WTC11 (cell line): ENCODE measurements at regions not wholly inside any gene's neighbourhood (a gene's known extent, or its start where the extent isn't known, plus 50 kb on each side); places are given as distances from the start of the nearest gene placed in this dataset.

Experiments
- CBFB ChIP-seq: sonication (generic); formaldehyde crosslinking; IDR thresholded peaks from 2 replicates; pipeline ENCODE4 v1.8.1; 2022; ENCODE audit warnings: mild to moderate bottlenecking, low read depth, missing genetic modification reagents
- HMGA2 ChIP-seq: fragments of 250-450 bp; sonication (Bioruptor Pico); IDR thresholded peaks from 2 replicates; pipeline ENCODE4 v1.4.0; 2021; ENCODE audit warnings: mild to moderate bottlenecking, moderate library complexity
- NFYB ChIP-seq: sonication (generic); formaldehyde crosslinking; conservative IDR thresholded peaks from 2 replicates; pipeline ENCODE4 v1.8.0; 2022; ENCODE audit warnings: low read depth, missing genetic modification reagents
- SP1 ChIP-seq: sonication (generic); formaldehyde crosslinking; conservative IDR thresholded peaks from 2 replicates; pipeline ENCODE4 v1.8.1; 2022; ENCODE audit warnings: missing genetic modification reagents
- TP53 ChIP-seq: sonication (generic); formaldehyde crosslinking; IDR thresholded peaks from 2 replicates; pipeline ENCODE4 v1.8.1; 2023; ENCODE audit warnings: mild to moderate bottlenecking, missing genetic modification reagents
- ZNF671 ChIP-seq: fragments of 250-450 bp; sonication (Bioruptor Pico); IDR thresholded peaks from 2 replicates; pipeline ENCODE4 v1.8.0; 2021; ENCODE audit warnings: mild to moderate bottlenecking
- TF ChIP-seq, protein P1 (sequence below): sonication (generic); formaldehyde crosslinking; IDR thresholded peaks from 2 replicates; pipeline ENCODE4 v1.8.1; 2023; ENCODE audit warnings: mild to moderate bottlenecking, missing genetic modification reagents, moderate library complexity
- TF ChIP-seq, protein P2 (sequence below): fragments of 200-600 bp; IDR thresholded peaks from 2 replicates; pipeline ENCODE4 v1.8.0; 2022; ENCODE audit warnings: antibody characterized with exemption
- TF ChIP-seq, protein P3 (sequence below): sonication (generic); formaldehyde crosslinking; IDR thresholded peaks from 2 replicates; pipeline ENCODE4 v1.8.1; 2022; ENCODE audit warnings: low read depth, missing genetic modification reagents, borderline replicate concordance
- TF ChIP-seq, protein P4 (sequence below): sonication (generic); formaldehyde crosslinking; IDR thresholded peaks from 2 replicates; pipeline ENCODE4 v1.8.0; 2022; ENCODE audit warnings: mild to moderate bottlenecking, missing genetic modification reagents
- TF ChIP-seq, protein P5 (sequence below): sonication (generic); formaldehyde crosslinking; IDR thresholded peaks from 2 replicates; pipeline ENCODE4 v1.8.1; 2023; ENCODE audit warnings: mild to moderate bottlenecking, moderate library complexity, missing genetic modification reagents
- TF ChIP-seq, protein P6 (sequence below): sonication (generic); formaldehyde crosslinking; conservative IDR thresholded peaks from 2 replicates; pipeline ENCODE4 v1.8.1; 2022; ENCODE audit warnings: mild to moderate bottlenecking, missing genetic modification reagents

DNA sequence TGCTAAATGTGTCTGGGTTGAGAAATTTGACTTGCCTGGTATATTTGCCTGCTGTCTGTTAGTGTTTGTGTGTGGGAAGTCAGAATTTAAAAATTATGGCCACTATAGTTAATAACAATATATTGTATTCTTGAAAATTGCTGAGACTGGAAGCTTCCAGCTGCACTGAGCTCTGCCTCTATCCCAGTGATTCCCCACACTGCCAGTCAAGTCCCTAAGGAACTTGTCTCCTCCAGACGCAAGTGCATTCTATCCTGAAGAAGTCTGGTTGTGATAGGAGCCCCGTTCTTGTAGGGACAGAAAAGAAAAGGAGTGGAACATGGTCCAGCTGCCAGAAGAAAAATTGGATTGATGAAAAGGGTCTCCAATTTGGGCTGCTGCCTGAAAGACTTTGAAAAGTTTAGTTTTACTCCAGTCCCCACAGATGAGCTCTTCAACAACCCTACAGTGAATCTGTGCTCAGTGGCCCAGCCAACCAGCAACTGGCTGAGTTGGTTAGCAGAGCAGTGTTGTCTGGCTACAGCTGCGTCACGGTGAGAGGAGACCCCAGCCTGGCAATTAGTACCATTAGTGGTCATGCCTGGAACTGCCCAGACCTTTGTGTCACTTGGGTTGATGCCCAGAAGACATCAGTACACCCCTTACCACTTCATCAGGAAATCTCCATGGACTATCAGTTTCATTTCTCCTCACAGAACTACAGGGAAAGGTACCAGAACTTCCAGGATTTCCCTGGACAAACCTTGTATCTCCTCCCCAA is 183.1 kb upstream of the MCHR2 start:
- TF ChIP-seq TP53 (CRISPR knock-in tag) (no peak), NFYB (CRISPR knock-in tag) (no peak), HMGA2 (CRISPR knock-in tag) (no peak), CBFB (no peak), SP1 (no peak), ZNF671 (CRISPR knock-in tag) (no peak)
- TF ChIP-seq, protein P1, sequence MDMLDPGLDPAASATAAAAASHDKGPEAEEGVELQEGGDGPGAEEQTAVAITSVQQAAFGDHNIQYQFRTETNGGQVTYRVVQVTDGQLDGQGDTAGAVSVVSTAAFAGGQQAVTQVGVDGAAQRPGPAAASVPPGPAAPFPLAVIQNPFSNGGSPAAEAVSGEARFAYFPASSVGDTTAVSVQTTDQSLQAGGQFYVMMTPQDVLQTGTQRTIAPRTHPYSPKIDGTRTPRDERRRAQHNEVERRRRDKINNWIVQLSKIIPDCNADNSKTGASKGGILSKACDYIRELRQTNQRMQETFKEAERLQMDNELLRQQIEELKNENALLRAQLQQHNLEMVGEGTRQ (CRISPR knock-in tag) = no peak
- TF ChIP-seq, protein P2, sequence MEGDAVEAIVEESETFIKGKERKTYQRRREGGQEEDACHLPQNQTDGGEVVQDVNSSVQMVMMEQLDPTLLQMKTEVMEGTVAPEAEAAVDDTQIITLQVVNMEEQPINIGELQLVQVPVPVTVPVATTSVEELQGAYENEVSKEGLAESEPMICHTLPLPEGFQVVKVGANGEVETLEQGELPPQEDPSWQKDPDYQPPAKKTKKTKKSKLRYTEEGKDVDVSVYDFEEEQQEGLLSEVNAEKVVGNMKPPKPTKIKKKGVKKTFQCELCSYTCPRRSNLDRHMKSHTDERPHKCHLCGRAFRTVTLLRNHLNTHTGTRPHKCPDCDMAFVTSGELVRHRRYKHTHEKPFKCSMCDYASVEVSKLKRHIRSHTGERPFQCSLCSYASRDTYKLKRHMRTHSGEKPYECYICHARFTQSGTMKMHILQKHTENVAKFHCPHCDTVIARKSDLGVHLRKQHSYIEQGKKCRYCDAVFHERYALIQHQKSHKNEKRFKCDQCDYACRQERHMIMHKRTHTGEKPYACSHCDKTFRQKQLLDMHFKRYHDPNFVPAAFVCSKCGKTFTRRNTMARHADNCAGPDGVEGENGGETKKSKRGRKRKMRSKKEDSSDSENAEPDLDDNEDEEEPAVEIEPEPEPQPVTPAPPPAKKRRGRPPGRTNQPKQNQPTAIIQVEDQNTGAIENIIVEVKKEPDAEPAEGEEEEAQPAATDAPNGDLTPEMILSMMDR = no peak
- TF ChIP-seq, protein P3, sequence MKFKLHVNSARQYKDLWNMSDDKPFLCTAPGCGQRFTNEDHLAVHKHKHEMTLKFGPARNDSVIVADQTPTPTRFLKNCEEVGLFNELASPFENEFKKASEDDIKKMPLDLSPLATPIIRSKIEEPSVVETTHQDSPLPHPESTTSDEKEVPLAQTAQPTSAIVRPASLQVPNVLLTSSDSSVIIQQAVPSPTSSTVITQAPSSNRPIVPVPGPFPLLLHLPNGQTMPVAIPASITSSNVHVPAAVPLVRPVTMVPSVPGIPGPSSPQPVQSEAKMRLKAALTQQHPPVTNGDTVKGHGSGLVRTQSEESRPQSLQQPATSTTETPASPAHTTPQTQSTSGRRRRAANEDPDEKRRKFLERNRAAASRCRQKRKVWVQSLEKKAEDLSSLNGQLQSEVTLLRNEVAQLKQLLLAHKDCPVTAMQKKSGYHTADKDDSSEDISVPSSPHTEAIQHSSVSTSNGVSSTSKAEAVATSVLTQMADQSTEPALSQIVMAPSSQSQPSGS = no peak
- TF ChIP-seq, protein P4, sequence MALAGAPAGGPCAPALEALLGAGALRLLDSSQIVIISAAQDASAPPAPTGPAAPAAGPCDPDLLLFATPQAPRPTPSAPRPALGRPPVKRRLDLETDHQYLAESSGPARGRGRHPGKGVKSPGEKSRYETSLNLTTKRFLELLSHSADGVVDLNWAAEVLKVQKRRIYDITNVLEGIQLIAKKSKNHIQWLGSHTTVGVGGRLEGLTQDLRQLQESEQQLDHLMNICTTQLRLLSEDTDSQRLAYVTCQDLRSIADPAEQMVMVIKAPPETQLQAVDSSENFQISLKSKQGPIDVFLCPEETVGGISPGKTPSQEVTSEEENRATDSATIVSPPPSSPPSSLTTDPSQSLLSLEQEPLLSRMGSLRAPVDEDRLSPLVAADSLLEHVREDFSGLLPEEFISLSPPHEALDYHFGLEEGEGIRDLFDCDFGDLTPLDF (CRISPR knock-in tag) = no peak
- TF ChIP-seq, protein P5, sequence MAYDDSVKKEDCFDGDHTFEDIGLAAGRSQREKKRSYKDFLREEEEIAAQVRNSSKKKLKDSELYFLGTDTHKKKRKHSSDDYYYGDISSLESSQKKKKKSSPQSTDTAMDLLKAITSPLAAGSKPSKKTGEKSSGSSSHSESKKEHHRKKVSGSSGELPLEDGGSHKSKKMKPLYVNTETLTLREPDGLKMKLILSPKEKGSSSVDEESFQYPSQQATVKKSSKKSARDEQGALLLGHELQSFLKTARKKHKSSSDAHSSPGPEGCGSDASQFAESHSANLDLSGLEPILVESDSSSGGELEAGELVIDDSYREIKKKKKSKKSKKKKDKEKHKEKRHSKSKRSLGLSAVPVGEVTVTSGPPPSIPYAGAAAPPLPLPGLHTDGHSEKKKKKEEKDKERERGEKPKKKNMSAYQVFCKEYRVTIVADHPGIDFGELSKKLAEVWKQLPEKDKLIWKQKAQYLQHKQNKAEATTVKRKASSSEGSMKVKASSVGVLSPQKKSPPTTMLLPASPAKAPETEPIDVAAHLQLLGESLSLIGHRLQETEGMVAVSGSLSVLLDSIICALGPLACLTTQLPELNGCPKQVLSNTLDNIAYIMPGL = no peak
- TF ChIP-seq, protein P6, sequence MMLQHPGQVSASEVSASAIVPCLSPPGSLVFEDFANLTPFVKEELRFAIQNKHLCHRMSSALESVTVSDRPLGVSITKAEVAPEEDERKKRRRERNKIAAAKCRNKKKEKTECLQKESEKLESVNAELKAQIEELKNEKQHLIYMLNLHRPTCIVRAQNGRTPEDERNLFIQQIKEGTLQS (CRISPR knock-in tag) = no peak
